Epithelial cell of esophagus (primary cell): ENCODE measurements at regions not wholly inside any gene's neighbourhood (a gene's known extent, or its start where the extent isn't known, plus 50 kb on each side); places are given as distances from the start of the nearest gene placed in this dataset.

Experiments used
- DNase-seq: peaks from one replicate; pipeline ENCODE4 v3.0.0; 2010; ENCODE audit warnings: low read depth
- H3K4me3 ChIP-seq: 2 replicates; pipeline ENCODE4 v1.5.1; 2011; ENCODE audit warnings: mild to moderate bottlenecking, low read length, control low read depth
- TF ChIP-seq, protein P1 (sequence below): IDR thresholded peaks from 2 replicates; pipeline ENCODE4 v1.5.1; 2011; ENCODE audit warnings: low read depth, mild to moderate bottlenecking, low read length, control low read depth, inconsistent platforms; ENCODE audit not compliant: insufficient read depth; ENCODE audit errors: missing control alignments

DNA sequence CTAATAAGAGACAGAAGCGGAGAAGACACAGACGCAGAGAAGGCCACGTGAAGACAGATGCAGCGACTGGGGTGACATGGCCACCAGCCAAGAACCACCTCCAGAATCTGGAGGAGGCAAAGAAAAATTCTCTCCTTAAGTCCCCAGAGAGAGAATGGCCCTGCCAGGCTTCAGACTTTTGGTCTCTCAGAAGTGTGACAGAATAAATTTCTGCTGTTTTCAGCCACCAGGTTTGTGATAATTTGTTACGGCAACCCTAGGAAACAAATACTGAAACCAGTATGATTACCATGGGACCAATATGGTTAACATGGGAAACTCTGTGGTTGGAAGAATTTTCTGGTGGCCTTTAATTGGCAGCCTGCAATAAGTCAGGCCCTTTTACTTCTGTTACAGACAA lies 63.9 kb upstream of the DOCK9 start:
- H3K4me3 ChIP-seq, result no peak overlapping the region
- no peak for DNase-seq
- TF ChIP-seq, protein P1, sequence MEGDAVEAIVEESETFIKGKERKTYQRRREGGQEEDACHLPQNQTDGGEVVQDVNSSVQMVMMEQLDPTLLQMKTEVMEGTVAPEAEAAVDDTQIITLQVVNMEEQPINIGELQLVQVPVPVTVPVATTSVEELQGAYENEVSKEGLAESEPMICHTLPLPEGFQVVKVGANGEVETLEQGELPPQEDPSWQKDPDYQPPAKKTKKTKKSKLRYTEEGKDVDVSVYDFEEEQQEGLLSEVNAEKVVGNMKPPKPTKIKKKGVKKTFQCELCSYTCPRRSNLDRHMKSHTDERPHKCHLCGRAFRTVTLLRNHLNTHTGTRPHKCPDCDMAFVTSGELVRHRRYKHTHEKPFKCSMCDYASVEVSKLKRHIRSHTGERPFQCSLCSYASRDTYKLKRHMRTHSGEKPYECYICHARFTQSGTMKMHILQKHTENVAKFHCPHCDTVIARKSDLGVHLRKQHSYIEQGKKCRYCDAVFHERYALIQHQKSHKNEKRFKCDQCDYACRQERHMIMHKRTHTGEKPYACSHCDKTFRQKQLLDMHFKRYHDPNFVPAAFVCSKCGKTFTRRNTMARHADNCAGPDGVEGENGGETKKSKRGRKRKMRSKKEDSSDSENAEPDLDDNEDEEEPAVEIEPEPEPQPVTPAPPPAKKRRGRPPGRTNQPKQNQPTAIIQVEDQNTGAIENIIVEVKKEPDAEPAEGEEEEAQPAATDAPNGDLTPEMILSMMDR, result no peak

DNA sequence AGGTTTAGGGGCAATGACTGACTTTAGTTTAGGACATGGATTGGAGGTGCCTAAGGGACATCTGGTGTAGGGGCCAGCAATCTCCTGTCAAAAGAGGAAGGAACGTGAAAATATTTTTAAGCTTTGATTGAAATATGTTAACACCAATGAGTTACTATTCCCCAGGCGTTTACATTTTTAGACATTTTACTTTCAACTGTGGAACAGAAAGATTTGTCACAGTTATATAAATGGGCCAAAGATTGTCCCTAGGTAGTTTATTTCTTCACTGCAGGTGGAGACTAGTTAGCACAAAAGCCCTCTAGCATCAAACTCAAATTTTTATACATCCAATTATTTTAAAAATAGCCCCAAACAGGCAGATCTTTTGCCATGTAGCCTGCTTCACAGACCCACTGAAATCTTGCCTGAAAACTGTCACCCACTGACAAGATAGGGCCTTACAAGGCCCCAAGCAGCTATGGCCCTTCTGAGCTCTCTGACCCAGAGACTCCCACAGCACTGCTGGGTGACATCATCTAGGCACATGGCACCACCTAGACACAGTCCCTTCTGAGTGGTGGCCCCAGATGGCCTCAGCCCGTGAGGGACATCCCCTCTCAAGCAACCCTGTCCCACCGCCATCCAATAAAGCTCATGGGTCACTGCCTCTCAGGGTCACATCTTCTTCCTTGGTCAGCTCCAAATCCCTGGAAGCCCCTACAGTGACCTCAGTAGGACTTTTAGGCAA lies 64.8 kb upstream of the DOCK9 start:
- TF ChIP-seq, protein P1, result no peak
- DNase-seq, result no peak

DNA sequence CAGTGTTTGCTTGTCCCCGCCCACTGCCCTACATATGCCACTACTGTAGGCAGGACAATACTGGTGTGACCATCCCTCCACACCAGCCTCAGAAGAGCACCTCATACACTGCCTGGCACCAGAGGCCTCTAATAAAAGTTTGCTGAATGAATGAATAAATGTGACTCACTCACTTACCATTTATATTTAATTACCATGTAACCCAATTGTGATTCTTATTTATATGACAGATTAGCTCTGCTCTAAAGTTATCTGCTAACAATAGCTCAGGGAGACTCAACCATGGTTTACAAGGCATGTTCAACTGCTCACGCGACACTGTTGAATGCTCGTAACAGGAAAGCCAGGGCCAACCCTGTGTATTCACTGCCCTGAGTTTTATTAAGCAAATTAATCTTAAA lies 66.0 kb upstream of the DOCK9 start:
- no peak for DNase-seq
- TF ChIP-seq, protein P1, result no peak
- H3K4me3 ChIP-seq, result no peak overlapping the region

More for the DNA sequence above, 64.8 kb upstream of the DOCK9 start:
- no peak overlapping the region for H3K4me3 ChIP-seq

DNA sequence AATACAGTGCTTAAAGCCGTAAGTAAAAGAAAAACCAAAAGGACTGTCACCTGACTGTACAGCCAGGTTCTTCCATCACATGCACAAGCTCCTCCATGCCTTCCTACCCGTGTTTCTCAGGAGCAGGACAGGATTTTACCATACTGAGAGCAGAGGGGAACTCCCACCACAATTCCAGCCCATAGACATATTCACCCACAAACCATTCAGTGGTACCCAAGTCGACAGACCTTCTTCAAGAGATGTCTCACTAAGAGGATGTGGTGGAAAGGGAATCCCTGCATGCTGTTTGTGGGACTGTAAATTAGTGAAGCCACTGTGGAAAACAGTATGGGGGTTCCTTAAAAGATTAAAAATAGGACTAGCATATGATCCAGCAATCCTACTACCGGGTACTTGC lies 66.9 kb upstream of the DOCK9 start:
- TF ChIP-seq, protein P1, result no peak
- no peak for DNase-seq

DNA sequence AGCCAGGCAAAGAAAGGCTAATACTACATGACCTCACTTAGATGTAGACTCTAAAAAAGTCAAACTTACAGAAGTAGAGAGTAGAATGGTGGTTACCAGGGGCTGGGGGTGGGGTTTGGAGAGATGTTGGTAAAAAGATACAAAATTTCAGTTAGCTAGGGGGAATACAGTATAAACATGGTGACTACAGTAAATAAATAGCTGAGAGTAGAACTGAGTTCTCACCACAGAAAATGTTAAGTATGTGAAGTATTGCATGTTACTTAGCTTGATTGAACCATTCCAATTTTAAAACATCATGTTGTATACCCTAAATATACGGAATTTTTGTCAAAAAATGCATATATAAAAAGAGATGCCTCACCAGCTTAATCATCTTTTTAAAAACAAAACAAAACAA lies 67.5 kb upstream of the DOCK9 start:
- DNase-seq, result no peak
- H3K4me3 ChIP-seq, result no peak overlapping the region
- TF ChIP-seq, protein P1, result no peak

More for the DNA sequence above, 66.9 kb upstream of the DOCK9 start:
- no peak overlapping the region for H3K4me3 ChIP-seq

DNA sequence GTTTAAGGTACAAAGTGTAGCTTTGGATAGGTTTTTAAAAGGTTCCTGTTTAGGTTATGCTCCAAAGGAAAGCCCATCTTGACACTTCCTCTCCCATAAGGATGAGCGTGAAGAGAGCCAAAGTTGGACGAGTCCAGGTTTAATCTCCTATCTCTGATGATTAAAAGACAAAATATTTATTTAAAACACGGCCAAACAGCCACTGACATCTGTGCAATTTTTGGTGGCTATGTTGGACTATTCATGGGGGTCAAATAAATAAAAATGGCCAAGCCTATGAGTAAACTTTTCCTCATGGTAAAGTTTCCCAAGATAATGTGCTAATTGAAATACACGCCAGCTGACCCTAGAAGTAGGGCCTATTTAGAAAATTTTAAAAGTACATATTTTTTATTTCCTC lies 69.0 kb upstream of the DOCK9 start:
- DNase-seq, result no peak
- H3K4me3 ChIP-seq, result no peak overlapping the region

More for the DNA sequence above, 69.0 kb upstream of the DOCK9 start:
- TF ChIP-seq, protein P1, result no peak
